A673 (cell line): ENCODE measurements at regions not wholly inside any gene's neighbourhood (a gene's known extent, or its start where the extent isn't known, plus 50 kb on each side); places are given as distances from the start of the nearest gene placed in this dataset.

ENCODE experiments used
- BruUV-seq: library from RNA; stranded (reverse); fragments of 400-500 nt; replicated peaks from 2 replicates; lab custom pipeline; 2021; lab: Mats Ljungman, UMichigan
- CTCF ChIA-PET: fragments of 300-600 bp; sonication (Branson Sonifier 250); formaldehyde crosslinking; loops from one replicate; lab custom pipeline; 2022; ENCODE audit warnings: antibody characterized with exemption; lab: Charles Lee
- POLR2A ChIA-PET: fragments of 300-600 bp; sonication (Branson Sonifier 250); formaldehyde crosslinking; loops from one replicate; lab custom pipeline; 2022; ENCODE audit warnings: antibody characterized with exemption; ENCODE audit not compliant: low non-redundant PET; lab: Charles Lee
- DNase-seq: peaks from one replicate; pipeline ENCODE4 v3.0.0-alpha.2; 2015; ENCODE audit warnings: low spot score
- H3K27ac ChIP-seq: fragments of 200-600 bp; sonication (generic); 2 replicates; pipeline ENCODE4 v1.5.1; 2016; ENCODE audit warnings: mixed run types, low read depth, mild to moderate bottlenecking, mixed read lengths, antibody characterized with exemption, low read length; ENCODE audit not compliant: poor library complexity, severe bottlenecking
- H3K27me3 ChIP-seq: fragments of 200-600 bp; sonication (generic); replicated peaks from 2 replicates; pipeline ENCODE4 v1.6.1; 2017; ENCODE audit warnings: mixed run types, low read depth, mild to moderate bottlenecking, mixed read lengths, antibody characterized with exemption, low read length; ENCODE audit not compliant: insufficient read depth, poor library complexity
- H3K36me3 ChIP-seq: fragments of 200-600 bp; sonication (generic); 2 replicates; pipeline ENCODE4 v1.6.1; 2016; ENCODE audit warnings: mixed run types, mild to moderate bottlenecking, mixed read lengths, antibody characterized with exemption, low read length; ENCODE audit not compliant: insufficient read depth, poor library complexity, severe bottlenecking
- H3K4me1 ChIP-seq: fragments of 200-600 bp; sonication (generic); 2 replicates; pipeline ENCODE4 v1.6.1; 2017; ENCODE audit warnings: mixed run types, mild to moderate bottlenecking, mixed read lengths, antibody characterized with exemption, low read length; ENCODE audit not compliant: insufficient read depth, poor library complexity, severe bottlenecking
- H3K4me3 ChIP-seq: fragments of 200-600 bp; sonication (generic); 2 replicates; pipeline ENCODE4 v1.5.1; 2016; ENCODE audit warnings: low read depth, mixed run types, mild to moderate bottlenecking, mixed read lengths, low read length; ENCODE audit not compliant: poor library complexity, severe bottlenecking
- H3K9me3 ChIP-seq: fragments of 200-600 bp; sonication (generic); 2 replicates; pipeline ENCODE4 v1.6.1; 2016; ENCODE audit warnings: mixed run types, low read depth, mild to moderate bottlenecking, mixed read lengths, antibody characterized with exemption, low read length; ENCODE audit not compliant: poor library complexity, severe bottlenecking
- EZH2 ChIP-seq: fragments of 200-600 bp; sonication (generic); IDR thresholded peaks from 2 replicates; pipeline ENCODE4 v1.6.1; 2017; ENCODE audit warnings: borderline replicate concordance, low read depth, mild to moderate bottlenecking, mixed read lengths, antibody characterized with exemption, low read length; ENCODE audit not compliant: poor library complexity, severe bottlenecking
- intact Hi-C: fragments of 100-400 bp; cut with micrococcal nuclease; formaldehyde crosslinking; loops from one replicate; pipeline ENCODE4 v1.10.0; 2022; ENCODE audit not compliant: unreplicated experiment
- TF ChIP-seq, protein P1 (sequence below): fragments of 300-800, 200-600 bp; sonication (generic); conservative IDR thresholded peaks from 2 replicates; pipeline ENCODE4 v1.5.1; 2017; ENCODE audit warnings: low read depth, mild to moderate bottlenecking, antibody characterized with exemption, low read length, moderate library complexity, mixed read lengths

DNA sequence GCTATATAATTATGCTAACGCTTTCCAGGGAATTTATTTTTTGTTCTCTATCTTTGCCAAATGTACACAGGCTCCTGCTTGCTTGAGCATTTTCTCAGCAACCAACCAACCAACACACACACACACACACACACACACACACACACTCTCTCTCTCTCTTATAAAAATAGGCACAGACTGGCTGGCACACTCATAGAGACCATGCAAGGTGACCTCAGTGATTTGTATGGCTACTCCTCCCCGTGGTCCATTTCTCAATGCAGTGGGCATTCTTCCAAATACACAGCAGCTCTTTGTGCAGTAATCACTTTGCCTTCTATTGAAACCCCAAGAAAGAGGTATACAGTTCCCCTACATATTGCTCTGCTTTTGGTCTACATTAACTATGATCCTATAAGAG is 416.0 kb downstream of the MAN2A1 start:
- intact Hi-C loops = no loop called here
- POLR2A ChIA-PET = no interaction called here
- peak; percentile 3 for DNase-seq
- Histone ChIP-seq H3K36me3 (no peaks in the 10 kb centered on the region), H3K9me3 (no peaks in the 10 kb centered on the region), H3K4me1 (peaks cover 6% of the 10 kb centered on the region), H3K27me3 (no peaks in the 10 kb centered on the region), H3K27ac (no peak overlapping the region), H3K4me3 (no peak overlapping the region)
- TF ChIP-seq, protein P1, sequence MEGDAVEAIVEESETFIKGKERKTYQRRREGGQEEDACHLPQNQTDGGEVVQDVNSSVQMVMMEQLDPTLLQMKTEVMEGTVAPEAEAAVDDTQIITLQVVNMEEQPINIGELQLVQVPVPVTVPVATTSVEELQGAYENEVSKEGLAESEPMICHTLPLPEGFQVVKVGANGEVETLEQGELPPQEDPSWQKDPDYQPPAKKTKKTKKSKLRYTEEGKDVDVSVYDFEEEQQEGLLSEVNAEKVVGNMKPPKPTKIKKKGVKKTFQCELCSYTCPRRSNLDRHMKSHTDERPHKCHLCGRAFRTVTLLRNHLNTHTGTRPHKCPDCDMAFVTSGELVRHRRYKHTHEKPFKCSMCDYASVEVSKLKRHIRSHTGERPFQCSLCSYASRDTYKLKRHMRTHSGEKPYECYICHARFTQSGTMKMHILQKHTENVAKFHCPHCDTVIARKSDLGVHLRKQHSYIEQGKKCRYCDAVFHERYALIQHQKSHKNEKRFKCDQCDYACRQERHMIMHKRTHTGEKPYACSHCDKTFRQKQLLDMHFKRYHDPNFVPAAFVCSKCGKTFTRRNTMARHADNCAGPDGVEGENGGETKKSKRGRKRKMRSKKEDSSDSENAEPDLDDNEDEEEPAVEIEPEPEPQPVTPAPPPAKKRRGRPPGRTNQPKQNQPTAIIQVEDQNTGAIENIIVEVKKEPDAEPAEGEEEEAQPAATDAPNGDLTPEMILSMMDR = no peak
- no peak for TF ChIP-seq EZH2
- no TSS peak for BruUV-seq
- CTCF ChIA-PET = no interaction called here

DNA sequence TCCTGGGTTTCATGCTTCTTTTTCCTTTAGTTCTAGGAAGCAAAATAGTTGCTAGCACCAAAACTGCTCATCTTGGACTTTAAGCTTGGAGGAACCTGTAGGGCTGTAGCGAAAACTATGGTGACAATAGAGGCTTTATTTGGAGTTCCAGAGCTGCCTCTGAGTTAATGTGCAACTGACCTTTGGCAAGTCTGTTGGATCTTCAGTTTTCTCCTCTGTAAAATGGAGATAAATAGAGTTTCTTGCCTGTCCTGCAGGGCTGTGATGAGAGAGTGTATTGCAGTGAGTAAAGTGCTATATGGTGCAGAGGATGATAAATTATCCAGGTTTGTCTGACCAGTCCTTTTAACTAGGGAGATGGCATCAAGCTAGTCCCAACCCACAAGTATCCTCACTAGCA is 417.0 kb downstream of the MAN2A1 start:
- Histone ChIP-seq H3K9me3 (no peaks in the 10 kb centered on the region), H3K4me3 (no peak overlapping the region), H3K36me3 (no peaks in the 10 kb centered on the region), H3K4me1 (peaks cover 6% of the 10 kb centered on the region), H3K27ac (no peak overlapping the region), H3K27me3 (no peaks in the 10 kb centered on the region)
- TF ChIP-seq, protein P1 = no peak
- TF ChIP-seq EZH2 = no peak
- intact Hi-C loops = no loop called here
- ChIA-PET POLR2A (interaction anchor here (0.6 kb wide), 1 partner anchor 59 kb away, joined by 3 read pairs; no protein-coding TSS in a partner anchor), CTCF (no interaction called here)
- DNase-seq = no peak
- no TSS peak for BruUV-seq

DNA sequence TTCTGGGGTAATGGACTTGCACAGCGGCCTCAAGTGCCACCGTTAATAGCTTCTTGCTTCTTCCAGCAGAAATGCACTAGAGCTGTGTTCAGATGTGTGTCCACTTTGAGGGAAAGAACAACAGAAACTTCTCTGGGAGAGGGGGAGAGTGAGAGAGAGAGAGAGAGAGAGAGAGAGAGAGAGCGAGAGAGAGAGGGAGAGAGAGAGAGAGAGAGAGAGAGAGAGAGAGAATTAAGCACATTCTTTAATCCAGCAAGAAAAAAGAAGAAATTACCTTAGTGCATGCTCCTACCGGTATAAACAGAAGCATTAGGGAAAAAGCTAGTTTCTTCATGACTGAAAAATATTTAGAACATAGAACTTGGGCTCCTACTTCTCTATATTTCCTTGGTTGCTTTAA is 418.8 kb downstream of the MAN2A1 start:
- intact Hi-C loops = no loop called here
- TF ChIP-seq, protein P1 = no peak
- no peak for TF ChIP-seq EZH2
- Histone ChIP-seq H3K4me1 (peaks cover 6% of the 10 kb centered on the region), H3K9me3 (no peaks in the 10 kb centered on the region), H3K27me3 (no peaks in the 10 kb centered on the region), H3K27ac (no peak overlapping the region), H3K4me3 (no peak overlapping the region), H3K36me3 (no peaks in the 10 kb centered on the region)
- CTCF ChIA-PET = no interaction called here
- BruUV-seq = no TSS peak
- no peak for DNase-seq
- POLR2A ChIA-PET = no interaction called here
